HFFc6 (cell line): ENCODE measurements at regions not wholly inside any gene's neighbourhood (a gene's known extent, or its start where the extent isn't known, plus 50 kb on each side); places are given as distances from the start of the nearest gene placed in this dataset.

Source experiments
- DNase-seq: peaks from one replicate; pipeline ENCODE4 v3.0.0-alpha.2; 2018
- H3K27ac Mint-ChIP-seq: 2 replicates; pipeline ENCODE4 v1.8.0; 2020; ENCODE audit warnings: mild to moderate bottlenecking, mixed read lengths
- H3K27me3 Mint-ChIP-seq: 2 replicates; pipeline ENCODE4 v1.8.0; 2021; ENCODE audit warnings: mild to moderate bottlenecking, moderate library complexity, mixed read lengths; ENCODE audit not compliant: insufficient read depth
- H3K36me3 Mint-ChIP-seq: 2 replicates; pipeline ENCODE4 v1.8.0; 2021; ENCODE audit warnings: low read depth, mixed read lengths
- H3K4me1 Mint-ChIP-seq: 2 replicates; pipeline ENCODE4 v1.8.0; 2020; ENCODE audit warnings: low read depth, mixed read lengths
- H3K4me3 Mint-ChIP-seq: 2 replicates; pipeline ENCODE4 v1.8.0; 2020; ENCODE audit warnings: mild to moderate bottlenecking, moderate library complexity, mixed read lengths
- H3K9me3 Mint-ChIP-seq: 2 replicates; pipeline ENCODE4 v1.8.0; 2020; ENCODE audit warnings: mild to moderate bottlenecking, mixed read lengths
- TF ChIP-seq, protein P1 (sequence below): fragments of 200-600 bp; sonication (generic); IDR thresholded peaks from 2 replicates; pipeline ENCODE4 v1.5.0; 2021; ENCODE audit warnings: antibody characterized with exemption, mild to moderate bottlenecking

DNA sequence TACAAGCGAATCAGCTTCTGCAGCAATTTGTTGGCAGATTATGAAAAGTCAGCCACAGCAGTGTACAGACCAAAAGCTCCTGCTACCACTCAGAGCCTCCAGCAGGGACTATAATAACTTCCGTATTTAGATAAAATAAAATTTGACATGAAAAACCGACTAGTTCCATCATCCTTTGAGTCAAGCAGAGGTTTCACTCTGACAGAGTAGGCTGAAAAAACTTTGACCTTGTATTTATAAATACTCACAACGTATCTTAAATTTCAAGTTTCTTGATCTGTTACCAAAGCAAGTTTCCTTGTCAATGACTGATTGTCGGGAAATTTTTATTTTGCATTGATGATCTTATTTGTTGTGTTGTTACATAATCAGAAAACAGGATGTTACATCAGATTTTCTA is 283.4 kb downstream of the DAD1 start:
- H3K27ac Mint-ChIP-seq, result no peak overlapping the region
- no peak for DNase-seq
- H3K4me1 Mint-ChIP-seq, result no peaks in the 10 kb centered on the region
- peaks cover 12% of the 10 kb centered on the region for H3K27me3 Mint-ChIP-seq
- no peak overlapping the region for H3K4me3 Mint-ChIP-seq
- H3K36me3 Mint-ChIP-seq, result no peaks in the 10 kb centered on the region
- TF ChIP-seq, protein P1, sequence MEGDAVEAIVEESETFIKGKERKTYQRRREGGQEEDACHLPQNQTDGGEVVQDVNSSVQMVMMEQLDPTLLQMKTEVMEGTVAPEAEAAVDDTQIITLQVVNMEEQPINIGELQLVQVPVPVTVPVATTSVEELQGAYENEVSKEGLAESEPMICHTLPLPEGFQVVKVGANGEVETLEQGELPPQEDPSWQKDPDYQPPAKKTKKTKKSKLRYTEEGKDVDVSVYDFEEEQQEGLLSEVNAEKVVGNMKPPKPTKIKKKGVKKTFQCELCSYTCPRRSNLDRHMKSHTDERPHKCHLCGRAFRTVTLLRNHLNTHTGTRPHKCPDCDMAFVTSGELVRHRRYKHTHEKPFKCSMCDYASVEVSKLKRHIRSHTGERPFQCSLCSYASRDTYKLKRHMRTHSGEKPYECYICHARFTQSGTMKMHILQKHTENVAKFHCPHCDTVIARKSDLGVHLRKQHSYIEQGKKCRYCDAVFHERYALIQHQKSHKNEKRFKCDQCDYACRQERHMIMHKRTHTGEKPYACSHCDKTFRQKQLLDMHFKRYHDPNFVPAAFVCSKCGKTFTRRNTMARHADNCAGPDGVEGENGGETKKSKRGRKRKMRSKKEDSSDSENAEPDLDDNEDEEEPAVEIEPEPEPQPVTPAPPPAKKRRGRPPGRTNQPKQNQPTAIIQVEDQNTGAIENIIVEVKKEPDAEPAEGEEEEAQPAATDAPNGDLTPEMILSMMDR, result no peak
- H3K9me3 Mint-ChIP-seq, result no peaks in the 10 kb centered on the region

DNA sequence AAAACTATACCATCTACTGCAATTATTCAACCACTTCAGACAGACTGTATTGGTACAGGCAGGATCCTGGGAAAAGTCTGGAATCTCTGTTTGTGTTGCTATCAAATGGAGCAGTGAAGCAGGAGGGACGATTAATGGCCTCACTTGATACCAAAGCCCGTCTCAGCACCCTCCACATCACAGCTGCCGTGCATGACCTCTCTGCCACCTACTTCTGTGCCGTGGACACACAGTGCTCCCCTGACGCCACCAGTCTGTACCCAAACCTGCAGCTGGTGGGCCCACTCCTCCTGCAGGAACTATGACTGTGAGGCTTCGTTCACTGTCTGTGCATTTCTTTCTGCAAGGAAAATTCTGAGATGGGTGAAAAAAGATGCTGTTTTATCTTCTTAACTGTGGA is 284.7 kb downstream of the DAD1 start:
- Mint-ChIP-seq H3K9me3 (no peaks in the 10 kb centered on the region), H3K27me3 (peaks cover 12% of the 10 kb centered on the region), H3K4me3 (no peak overlapping the region), H3K4me1 (no peaks in the 10 kb centered on the region), H3K27ac (no peak overlapping the region), H3K36me3 (no peaks in the 10 kb centered on the region)
- TF ChIP-seq, protein P1, result no peak
- DNase-seq, result no peak

DNA sequence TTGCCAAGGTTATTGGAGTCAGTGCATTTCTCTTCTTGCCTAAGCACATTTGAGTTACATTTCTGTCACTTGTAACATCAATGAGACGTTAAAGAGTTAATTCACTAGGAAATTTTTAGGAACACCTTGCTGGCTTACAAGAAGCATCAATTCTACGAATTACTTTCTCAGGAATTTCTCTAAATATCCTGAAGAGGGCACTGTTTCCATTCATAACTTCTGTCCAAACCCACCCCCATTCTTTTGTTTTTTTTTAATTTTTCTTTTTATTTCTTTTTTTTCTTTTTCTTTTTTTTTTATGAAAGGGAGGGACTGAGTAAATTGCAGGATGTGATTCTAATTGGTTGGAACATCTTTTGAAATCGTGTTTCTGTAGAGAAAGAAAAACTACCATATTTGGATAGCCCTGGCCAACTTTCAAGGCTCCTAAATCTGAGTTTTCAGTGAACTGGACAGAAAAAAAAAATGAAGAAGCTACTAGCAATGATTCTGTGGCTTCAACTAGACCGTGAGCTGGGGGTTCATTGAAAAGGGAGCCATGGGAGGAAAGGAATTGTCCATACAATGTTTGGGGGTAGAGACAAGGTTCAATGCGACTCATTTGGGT is 285.3 kb downstream of the DAD1 start:
- no peaks in the 10 kb centered on the region for H3K4me1 Mint-ChIP-seq
- H3K9me3 Mint-ChIP-seq, result no peaks in the 10 kb centered on the region
- no peaks in the 10 kb centered on the region for H3K36me3 Mint-ChIP-seq
- H3K27ac Mint-ChIP-seq, result no peak overlapping the region
- no peak for DNase-seq
- peaks cover 12% of the 10 kb centered on the region; the same call in 1 of the 2 replicates for H3K27me3 Mint-ChIP-seq
- TF ChIP-seq, protein P1, result peak; percentile 82
- no peak overlapping the region for H3K4me3 Mint-ChIP-seq

DNA sequence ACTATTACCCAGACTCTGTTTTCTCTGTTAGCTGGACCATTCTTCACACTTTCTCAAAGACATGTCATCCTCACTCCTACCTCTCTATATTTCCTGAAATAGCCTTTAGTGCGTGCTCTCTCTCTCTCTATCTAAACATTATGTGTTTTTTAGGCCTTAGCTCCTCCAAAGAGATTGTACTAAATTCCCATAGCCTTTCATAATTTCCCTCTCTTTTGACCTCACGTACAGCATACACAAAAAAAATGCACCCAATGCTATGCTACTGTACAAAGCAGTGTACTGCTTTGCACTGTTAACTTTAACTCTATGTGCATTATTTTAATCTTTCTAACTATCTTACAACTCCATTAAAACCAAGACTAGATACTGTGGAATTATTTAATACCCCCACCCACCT is 288.4 kb downstream of the DAD1 start:
- Mint-ChIP-seq H3K36me3 (no peaks in the 10 kb centered on the region), H3K27ac (no peak overlapping the region), H3K9me3 (no peaks in the 10 kb centered on the region), H3K27me3 (peaks cover 19% of the 10 kb centered on the region), H3K4me1 (peaks cover 20% of the 10 kb centered on the region), H3K4me3 (no peak overlapping the region)
- no peak for DNase-seq
- TF ChIP-seq, protein P1, result no peak

DNA sequence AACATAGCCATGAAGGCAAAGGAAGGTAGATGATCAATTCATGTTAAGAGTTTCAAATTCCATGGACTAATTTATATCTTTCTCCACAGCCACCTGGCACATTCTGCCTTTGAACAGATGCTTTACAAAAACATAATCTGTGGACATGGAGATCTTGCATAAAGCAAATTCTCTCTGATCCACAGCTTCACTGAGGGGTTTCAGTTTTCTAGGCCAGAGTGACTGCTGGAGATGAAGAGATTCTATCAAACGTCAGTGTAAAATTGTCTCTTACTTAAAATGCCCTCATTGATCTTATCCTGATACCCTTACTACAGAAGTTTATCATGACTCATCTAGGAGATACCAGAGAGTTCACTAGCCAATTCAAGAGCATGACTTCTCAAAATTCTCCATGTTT is 291.6 kb downstream of the DAD1 start:
- TF ChIP-seq, protein P1, result no peak
- H3K27me3 Mint-ChIP-seq, result peaks cover 15% of the 10 kb centered on the region
- no peak for DNase-seq
- peaks cover 29% of the 10 kb centered on the region for H3K4me1 Mint-ChIP-seq
- H3K9me3 Mint-ChIP-seq, result no peaks in the 10 kb centered on the region
- no peak overlapping the region for H3K27ac Mint-ChIP-seq
- H3K4me3 Mint-ChIP-seq, result no peak overlapping the region
- H3K36me3 Mint-ChIP-seq, result no peaks in the 10 kb centered on the region

DNA sequence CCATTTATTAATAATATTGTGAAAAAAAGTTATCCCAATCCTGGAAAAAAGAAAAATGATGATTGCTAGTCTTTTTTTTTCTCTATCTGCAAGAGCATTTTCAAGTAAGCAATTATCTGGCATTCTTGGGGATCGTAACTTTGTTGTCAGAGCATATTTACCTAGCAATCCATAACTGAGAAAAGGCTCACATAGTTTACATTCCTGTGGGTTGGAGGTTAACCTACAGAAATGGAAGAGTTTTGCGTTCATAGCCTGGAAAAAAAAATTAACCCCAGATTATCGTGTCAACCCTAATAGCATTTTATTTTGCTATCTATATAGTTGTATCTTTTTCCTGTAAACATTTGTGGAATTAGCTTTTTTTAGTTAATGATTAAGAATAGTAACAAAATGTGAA is 292.3 kb downstream of the DAD1 start:
- Mint-ChIP-seq H3K9me3 (no peaks in the 10 kb centered on the region), H3K4me1 (peaks cover 30% of the 10 kb centered on the region), H3K27ac (no peak overlapping the region), H3K36me3 (no peaks in the 10 kb centered on the region), H3K4me3 (no peak overlapping the region), H3K27me3 (peaks cover 12% of the 10 kb centered on the region)
- DNase-seq, result peak; percentile 71
- TF ChIP-seq, protein P1, result no peak
